ENCODE measurements at regions not wholly inside any gene's neighbourhood (a gene's known extent, or its start where the extent isn't known, plus 50 kb on each side); places are given as distances from the start of the nearest gene placed in this dataset.
"Not testable (repeated sequence)": the region's sequence is repeated elsewhere in the genome, so short reads cannot be mapped to it uniquely, and the experiment has no call there.

GRCh38 chr6:85912582-85912981 lies 269.9 kb upstream of the SYNCRIP start:
- H3K36me3 ChIP-seq (ENCODE audit: insufficient read depth, low read length) = no peaks in the 10 kb centered on the region
- H3K9ac ChIP-seq (ENCODE audit: low read depth, low read length) = no peak overlapping the region
- no peaks in the 10 kb centered on the region for H3K4me1 ChIP-seq (ENCODE audit: insufficient read depth, low read length)
- no peaks in the 10 kb centered on the region for H3K9me3 ChIP-seq (ENCODE audit: control insufficient read depth, insufficient read depth, low read length)

- Histone ChIP-seq H3K4me1 (ENCODE audit: insufficient read depth, low read length) (no peaks in the 10 kb centered on the region), H3K9me3 (ENCODE audit: control insufficient read depth, insufficient read depth, low read length) (no peaks in the 10 kb centered on the region), H3K36me3 (ENCODE audit: insufficient read depth, low read length) (no peaks in the 10 kb centered on the region), H3K9ac (ENCODE audit: low read depth, low read length) (no peak overlapping the region)
Observed at GRCh38 chr6:85911067-85911466, 268.4 kb upstream of the SYNCRIP start.

- H3K4me1 ChIP-seq (ENCODE audit: insufficient read depth, low read length); H3K9ac ChIP-seq (ENCODE audit: low read depth, low read length); H3K36me3 ChIP-seq (ENCODE audit: insufficient read depth, low read length); H3K9me3 ChIP-seq (ENCODE audit: control insufficient read depth, insufficient read depth, low read length): not testable (repeated sequence)
Observed at GRCh38 chr6:85908120-85908519, 265.4 kb upstream of the SYNCRIP start.

GRCh38 chr6:85892346-85892745 lies 249.7 kb upstream of the SYNCRIP start:
- Histone ChIP-seq H3K9me3 (ENCODE audit: control insufficient read depth, insufficient read depth, low read length) (no peaks in the 10 kb centered on the region; the same call in 1 of the 2 replicates), H3K36me3 (ENCODE audit: insufficient read depth, low read length) (no peaks in the 10 kb centered on the region), H3K4me1 (ENCODE audit: insufficient read depth, low read length) (no peaks in the 10 kb centered on the region), H3K9ac (ENCODE audit: low read depth, low read length) (no peak overlapping the region)

GRCh38 chr6:85887461-85887860 lies 244.8 kb upstream of the SYNCRIP start:
- Histone ChIP-seq H3K9me3 (ENCODE audit: control insufficient read depth, insufficient read depth, low read length) (no peaks in the 10 kb centered on the region), H3K4me1 (ENCODE audit: insufficient read depth, low read length) (no peaks in the 10 kb centered on the region), H3K9ac (ENCODE audit: low read depth, low read length) (no peak overlapping the region), H3K36me3 (ENCODE audit: insufficient read depth, low read length) (no peaks in the 10 kb centered on the region)

GRCh38 chr6:85868685-85869084 lies 226.0 kb upstream of the SYNCRIP start:
- Histone ChIP-seq H3K36me3 (ENCODE audit: insufficient read depth, low read length) (no peaks in the 10 kb centered on the region), H3K9ac (ENCODE audit: low read depth, low read length) (no peak overlapping the region), H3K9me3 (ENCODE audit: control insufficient read depth, insufficient read depth, low read length) (no peaks in the 10 kb centered on the region), H3K4me1 (ENCODE audit: insufficient read depth, low read length) (peaks cover 10% of the 10 kb centered on the region)

- Histone ChIP-seq H3K9ac (ENCODE audit: low read depth, low read length) (no peak overlapping the region), H3K4me1 (ENCODE audit: insufficient read depth, low read length) (peaks cover 10% of the 10 kb centered on the region), H3K36me3 (ENCODE audit: insufficient read depth, low read length) (no peaks in the 10 kb centered on the region), H3K9me3 (ENCODE audit: control insufficient read depth, insufficient read depth, low read length) (no peaks in the 10 kb centered on the region)
Observed at GRCh38 chr6:85867595-85867994, 224.9 kb upstream of the SYNCRIP start.

- Histone ChIP-seq H3K9me3 (ENCODE audit: control insufficient read depth, insufficient read depth, low read length) (no peaks in the 10 kb centered on the region), H3K4me1 (ENCODE audit: insufficient read depth, low read length) (peaks cover 10% of the 10 kb centered on the region), H3K36me3 (ENCODE audit: insufficient read depth, low read length) (no peaks in the 10 kb centered on the region), H3K9ac (ENCODE audit: low read depth, low read length) (no peak overlapping the region)
Observed at GRCh38 chr6:85866758-85867401, 224.2 kb upstream of the SYNCRIP start.

- H3K9me3 ChIP-seq (ENCODE audit: control insufficient read depth, insufficient read depth, low read length) = no peaks in the 10 kb centered on the region
- H3K36me3 ChIP-seq (ENCODE audit: insufficient read depth, low read length) = no peaks in the 10 kb centered on the region
- H3K4me1 ChIP-seq (ENCODE audit: insufficient read depth, low read length) = peaks cover 10% of the 10 kb centered on the region
- H3K9ac ChIP-seq (ENCODE audit: low read depth, low read length) = peak overlapping the region; percentile 15; the same call in 1 of the 2 replicates
Observed at GRCh38 chr6:85866370-85866730, 223.7 kb upstream of the SYNCRIP start.

- no peaks in the 10 kb centered on the region for H3K36me3 ChIP-seq (ENCODE audit: insufficient read depth, low read length)
- peaks cover 10% of the 10 kb centered on the region for H3K4me1 ChIP-seq (ENCODE audit: insufficient read depth, low read length)
- H3K9me3 ChIP-seq (ENCODE audit: control insufficient read depth, insufficient read depth, low read length) = no peaks in the 10 kb centered on the region
- peak overlapping the region; percentile 15; the same call in 1 of the 2 replicates for H3K9ac ChIP-seq (ENCODE audit: low read depth, low read length)
Observed at GRCh38 chr6:85865420-85866369, 223.0 kb upstream of the SYNCRIP start.

GRCh38 chr6:85864453-85865401 lies 222.0 kb upstream of the SYNCRIP start:
- peaks cover 10% of the 10 kb centered on the region for H3K4me1 ChIP-seq (ENCODE audit: insufficient read depth, low read length)
- no peaks in the 10 kb centered on the region for H3K36me3 ChIP-seq (ENCODE audit: insufficient read depth, low read length)
- H3K9me3 ChIP-seq (ENCODE audit: control insufficient read depth, insufficient read depth, low read length) = no peaks in the 10 kb centered on the region
- no peak overlapping the region for H3K9ac ChIP-seq (ENCODE audit: low read depth, low read length)

GRCh38 chr6:85856235-85856634 lies 213.5 kb upstream of the SYNCRIP start:
- Histone ChIP-seq H3K36me3 (ENCODE audit: insufficient read depth, low read length) (no peaks in the 10 kb centered on the region), H3K4me1 (ENCODE audit: insufficient read depth, low read length) (no peaks in the 10 kb centered on the region), H3K9ac (ENCODE audit: low read depth, low read length) (no peak overlapping the region), H3K9me3 (ENCODE audit: control insufficient read depth, insufficient read depth, low read length) (no peaks in the 10 kb centered on the region)

GRCh38 chr6:85838351-85839119 lies 195.8 kb upstream of the SYNCRIP start:
- not testable (repeated sequence) for H3K9ac ChIP-seq (ENCODE audit: low read depth, low read length); H3K4me1 ChIP-seq (ENCODE audit: insufficient read depth, low read length); H3K9me3 ChIP-seq (ENCODE audit: control insufficient read depth, insufficient read depth, low read length); H3K36me3 ChIP-seq (ENCODE audit: insufficient read depth, low read length)

GRCh38 chr6:85828973-85829372 lies 186.3 kb upstream of the SYNCRIP start:
- no peak overlapping the region for H3K9ac ChIP-seq (ENCODE audit: low read depth, low read length)
- no peaks in the 10 kb centered on the region for H3K4me1 ChIP-seq (ENCODE audit: insufficient read depth, low read length)

More at GRCh38 chr6:85828973-85829372, 186.3 kb upstream of the SYNCRIP start:
- no peaks in the 10 kb centered on the region for H3K36me3 ChIP-seq (ENCODE audit: insufficient read depth, low read length)
- no peaks in the 10 kb centered on the region for H3K9me3 ChIP-seq (ENCODE audit: control insufficient read depth, insufficient read depth, low read length)

Data from ES-I3 (cell line).